ENCODE measurements at regions not wholly inside any gene's neighbourhood (a gene's known extent, or its start where the extent isn't known, plus 50 kb on each side); places are given as distances from the start of the nearest gene placed in this dataset.

- TF ChIP-seq EZH2 (IDR thresholded peaks at IDR 0.05; ENCODE audit: borderline replicate concordance, low read depth, low read length, poor library complexity, severe bottlenecking) (no peak), CTCF (conservative IDR thresholded peaks at IDR 0.05; ENCODE audit: low read depth, low read length) (no peak)
These were observed 144.4 kb upstream of the ITGA6 start for GRCh38 chr2:172282944-172283343.
